ENCODE measurements at regions not wholly inside any gene's neighbourhood (a gene's known extent, or its start where the extent isn't known, plus 50 kb on each side); places are given as distances from the start of the nearest gene placed in this dataset.
"Not testable (repeated sequence)": the region's sequence is repeated elsewhere in the genome, so short reads cannot be mapped to it uniquely, and the experiment has no call there.

GRCh38 chr4:28296239-28296638 is 1435.6 kb downstream of the STIM2 start:
- no peak for TF ChIP-seq CTCF (conservative IDR thresholded peaks at IDR 0.05; ENCODE audit: low read depth, low read length)
- no peak for DNase-seq (ENCODE audit: low read depth)
- no peak overlapping the region for H3K4me3 ChIP-seq (ENCODE audit: low read depth, low read length)

DNA sequence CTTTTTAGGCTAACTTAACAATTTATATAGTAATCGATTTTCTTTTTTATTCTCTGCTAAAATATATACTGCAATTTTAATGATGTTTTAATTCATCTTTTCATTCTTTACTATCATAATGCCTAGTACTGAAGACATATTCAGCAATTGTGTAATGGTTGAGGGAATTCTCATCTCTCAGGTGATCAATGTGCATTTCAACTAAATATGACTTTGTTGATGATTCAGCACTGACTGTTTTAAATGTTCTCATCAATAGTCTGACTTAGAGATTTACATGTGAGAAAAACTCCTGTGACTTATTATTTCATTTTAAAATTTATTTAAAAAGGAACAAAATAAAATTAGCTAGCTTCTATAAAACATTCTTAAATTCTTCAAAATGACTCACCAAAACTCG is 1450.3 kb downstream of the STIM2 start:
- H3K4me3 ChIP-seq (ENCODE audit: low read depth, low read length) = no peak overlapping the region
- no peak for DNase-seq (ENCODE audit: low read depth)
- TF ChIP-seq CTCF (conservative IDR thresholded peaks at IDR 0.05; ENCODE audit: low read depth, low read length) = no peak

- DNase-seq (ENCODE audit: low read depth); H3K4me3 ChIP-seq (ENCODE audit: low read depth, low read length): not testable (repeated sequence)
These were observed 1451.9 kb downstream of the STIM2 start for GRCh38 chr4:28312497-28312896.

DNA sequence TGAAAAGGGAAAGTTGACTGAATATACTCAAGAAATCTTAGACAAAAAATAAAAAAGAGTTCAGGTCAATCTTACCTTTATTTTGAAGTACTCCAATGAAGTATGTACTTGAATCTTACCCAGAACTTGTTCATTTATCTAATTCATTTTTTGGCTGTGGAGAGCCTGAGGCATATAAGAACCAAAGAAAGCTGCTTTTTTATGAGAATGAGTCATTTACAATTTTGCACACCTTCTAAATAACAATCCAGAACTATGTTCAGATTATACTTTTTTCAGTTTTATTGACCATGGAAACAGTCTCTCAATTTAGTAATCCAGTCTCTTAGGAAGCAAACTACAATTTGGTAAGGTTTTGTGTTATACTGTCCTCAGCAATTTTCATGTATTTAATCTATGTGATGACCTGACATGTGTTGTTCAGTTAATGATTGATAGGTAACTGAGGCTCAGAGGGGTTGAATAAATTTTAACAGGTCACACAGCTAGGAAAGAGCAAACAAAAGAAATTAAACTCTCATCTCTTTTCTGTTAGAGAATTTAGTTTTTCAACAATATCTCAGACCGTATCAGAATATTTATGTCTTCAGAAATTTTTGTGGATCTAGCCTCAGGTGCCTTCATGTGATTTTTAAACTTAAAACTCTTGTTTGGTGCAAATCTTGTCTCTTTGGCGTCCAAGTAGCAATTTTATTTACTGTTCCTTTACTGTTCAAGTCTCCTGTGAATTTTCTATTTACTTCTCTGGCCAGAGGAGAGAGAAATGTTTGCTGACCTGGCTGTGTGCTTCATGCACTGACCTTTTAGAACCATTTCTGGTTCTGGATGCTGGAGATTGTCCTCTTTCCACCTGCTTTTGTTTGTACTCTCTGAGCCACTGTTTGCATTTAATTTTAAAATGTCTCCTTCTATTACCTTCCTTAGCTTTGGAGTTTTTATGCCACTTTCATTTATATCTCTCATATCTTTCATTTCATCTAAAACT is 1453.4 kb downstream of the STIM2 start:
- H3K4me3 ChIP-seq (ENCODE audit: low read depth, low read length) = no peak overlapping the region
- no peak for DNase-seq (ENCODE audit: low read depth)
- TF ChIP-seq CTCF (conservative IDR thresholded peaks at IDR 0.05; ENCODE audit: low read depth, low read length) = no peak

DNA sequence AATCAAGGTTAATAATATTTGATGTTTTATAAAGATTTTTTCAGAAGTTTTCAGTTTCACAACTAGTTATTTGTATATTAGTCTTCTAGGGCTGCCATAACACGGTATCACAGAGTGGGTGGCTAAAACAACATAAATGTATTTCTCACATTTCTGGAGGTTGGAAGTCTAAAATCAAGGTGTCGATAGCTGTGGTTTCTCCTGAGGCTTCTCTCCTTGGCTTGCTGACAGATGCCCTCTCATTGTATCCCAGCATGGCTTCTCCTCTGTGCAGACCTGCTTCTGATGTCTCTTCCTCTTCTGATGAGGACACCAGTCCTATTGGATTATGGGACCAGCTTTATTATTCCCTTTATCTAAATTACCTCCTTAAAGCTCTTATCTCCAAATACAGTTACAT is 1456.6 kb downstream of the STIM2 start:
- TF ChIP-seq CTCF (conservative IDR thresholded peaks at IDR 0.05; ENCODE audit: low read depth, low read length) = no peak
- peak; percentile 26 for DNase-seq (ENCODE audit: low read depth)
- no peak overlapping the region for H3K4me3 ChIP-seq (ENCODE audit: low read depth, low read length)

- TF ChIP-seq CTCF (conservative IDR thresholded peaks at IDR 0.05; ENCODE audit: low read depth, low read length) = no peak
- no peak overlapping the region for H3K4me3 ChIP-seq (ENCODE audit: low read depth, low read length)
- no peak for DNase-seq (ENCODE audit: low read depth)
These were observed 1473.6 kb downstream of the STIM2 start for GRCh38 chr4:28334249-28334648.

GRCh38 chr4:28341784-28342183 is 1481.1 kb downstream of the STIM2 start:
- no peak overlapping the region for H3K4me3 ChIP-seq (ENCODE audit: low read depth, low read length)
- no peak for TF ChIP-seq CTCF (conservative IDR thresholded peaks at IDR 0.05; ENCODE audit: low read depth, low read length)
- no peak for DNase-seq (ENCODE audit: low read depth)
